ENCODE measurements at regions not wholly inside any gene's neighbourhood (a gene's known extent, or its start where the extent isn't known, plus 50 kb on each side); places are given as distances from the start of the nearest gene placed in this dataset.

GRCh38 chr3:31008994-31009393 lies 114.5 kb upstream of the GADL1 start:
- no peak for DNase-seq

GRCh38 chr3:31009881-31010280 lies 115.4 kb upstream of the GADL1 start:
- DNase-seq, result peak; percentile 19

DNA sequence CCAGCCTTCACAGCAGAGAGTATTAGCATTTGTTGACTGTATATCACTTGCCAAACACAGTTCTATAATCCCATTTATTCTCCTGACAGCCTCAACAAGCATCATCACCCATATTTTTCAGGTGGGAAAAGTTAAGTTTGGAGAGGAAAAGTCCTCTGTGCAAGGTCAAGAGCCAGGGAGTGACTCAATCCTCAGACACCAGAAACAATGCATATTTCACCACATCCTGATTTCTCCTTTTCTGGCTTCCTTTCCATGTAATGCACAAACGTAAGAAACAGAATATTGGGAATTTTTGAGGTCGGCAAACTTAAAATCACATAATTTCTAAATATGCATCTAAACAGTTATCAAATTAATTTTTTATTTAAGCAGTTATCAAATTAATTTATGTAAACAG lies 116.0 kb upstream of the GADL1 start:
- no peak for DNase-seq

GRCh38 chr3:31011380-31011779 lies 116.9 kb upstream of the GADL1 start:
- no peak for DNase-seq

- DNase-seq, result no peak
Observed at GRCh38 chr3:31013090-31013489, 118.6 kb upstream of the GADL1 start.

GRCh38 chr3:31013843-31014242 lies 119.4 kb upstream of the GADL1 start:
- no peak for DNase-seq

DNA sequence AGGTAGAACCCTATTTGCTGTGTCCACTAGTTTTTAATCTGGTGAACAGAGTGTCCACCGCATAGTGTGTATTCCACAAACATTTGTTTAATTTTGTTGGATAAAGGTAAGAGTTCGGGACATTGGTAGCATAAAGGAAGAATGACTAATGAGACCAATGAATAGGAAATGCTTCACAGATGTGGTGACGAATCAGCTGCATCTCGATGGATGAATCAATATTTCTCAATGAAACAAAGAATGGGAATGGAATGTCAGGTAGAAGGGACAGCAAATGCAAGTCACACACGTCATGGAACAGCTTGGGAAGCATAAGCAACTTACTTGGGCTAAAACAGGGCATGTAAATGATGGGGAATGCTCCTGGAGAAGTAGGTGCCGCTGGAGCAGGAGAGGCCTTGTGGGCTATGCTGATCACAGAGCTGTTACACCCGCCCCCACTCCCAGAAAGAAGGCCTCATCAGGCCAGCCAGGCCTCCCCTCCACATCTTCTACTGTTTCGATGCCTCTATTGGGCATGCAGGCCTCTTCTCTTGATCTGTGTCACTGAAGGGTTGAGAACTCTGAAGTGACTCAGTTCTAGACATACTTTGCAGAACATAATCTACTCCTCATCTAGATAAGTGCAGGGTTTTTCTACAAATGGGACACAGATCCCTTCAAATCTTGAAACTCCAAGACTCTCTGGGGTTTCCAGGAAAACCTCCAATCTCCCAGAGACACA lies 120.0 kb upstream of the GADL1 start:
- DNase-seq, result no peak

DNA sequence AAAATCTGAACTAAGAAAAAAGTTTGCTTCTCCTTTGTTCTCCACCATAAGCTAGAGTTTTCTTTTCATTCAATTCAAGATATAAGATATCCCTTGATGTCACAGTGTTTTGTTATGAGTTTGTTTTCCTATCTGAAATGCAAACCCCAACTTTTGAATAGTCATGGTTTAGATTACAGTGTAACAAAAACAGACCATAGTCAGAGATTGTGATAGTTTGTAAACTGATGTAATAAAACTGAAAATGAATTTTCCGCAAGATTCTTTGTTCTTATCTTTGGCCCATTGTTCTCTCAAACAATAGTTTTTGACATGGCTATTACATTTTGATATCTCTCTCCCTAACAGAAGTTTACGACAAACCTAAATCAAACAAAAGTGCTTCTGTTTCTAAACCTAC lies 121.7 kb upstream of the GADL1 start:
- DNase-seq, result no peak

- peak; percentile 64 for DNase-seq
Observed at GRCh38 chr3:31022716-31023115, 128.3 kb upstream of the GADL1 start.

DNA sequence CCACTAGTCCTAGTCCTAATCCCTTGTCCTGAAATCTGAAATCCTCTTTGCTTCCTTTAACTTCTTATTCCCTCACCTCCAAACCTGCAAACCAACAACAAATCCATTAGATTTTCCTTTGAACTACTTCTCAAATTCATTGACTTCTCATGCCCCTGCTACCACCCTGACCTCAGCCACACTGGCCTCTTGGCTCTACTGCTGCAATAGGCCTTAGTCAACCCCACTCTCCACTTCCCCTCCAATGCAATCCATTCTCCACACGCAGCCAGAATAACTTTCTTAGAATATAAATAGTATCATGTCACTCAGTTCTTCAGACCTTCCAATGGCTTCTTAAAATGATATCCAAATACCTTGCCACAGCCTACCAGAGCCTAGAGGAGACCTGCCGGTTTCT lies 131.1 kb upstream of the GADL1 start:
- DNase-seq, result no peak

DNA sequence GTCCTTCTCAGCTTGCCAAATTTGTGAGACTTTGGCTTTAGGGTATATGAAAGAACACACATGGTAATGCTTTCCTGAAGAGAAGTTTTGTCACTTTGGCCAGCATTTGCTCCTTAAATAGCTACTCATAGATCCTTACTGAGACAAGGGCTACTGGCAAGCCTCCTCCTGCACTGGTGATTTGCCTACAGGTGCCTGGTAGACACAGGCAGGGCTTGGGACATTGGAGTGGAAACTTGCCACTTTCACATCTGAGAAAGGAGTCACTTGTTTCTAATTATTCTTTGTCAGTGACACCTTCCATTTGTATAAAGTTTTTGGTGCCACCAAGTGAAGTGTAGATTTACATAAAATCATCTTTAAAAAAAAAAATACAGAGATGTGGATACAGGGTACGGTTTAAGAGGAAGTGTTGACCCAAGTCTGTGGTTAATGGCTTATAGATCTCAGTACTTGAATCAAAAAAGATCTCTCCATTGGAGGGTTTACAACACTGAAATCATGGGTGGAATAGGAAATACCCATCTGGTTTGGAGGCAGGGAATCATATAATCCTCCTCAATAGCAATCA lies 132.8 kb upstream of the GADL1 start:
- DNase-seq, result no peak

DNA sequence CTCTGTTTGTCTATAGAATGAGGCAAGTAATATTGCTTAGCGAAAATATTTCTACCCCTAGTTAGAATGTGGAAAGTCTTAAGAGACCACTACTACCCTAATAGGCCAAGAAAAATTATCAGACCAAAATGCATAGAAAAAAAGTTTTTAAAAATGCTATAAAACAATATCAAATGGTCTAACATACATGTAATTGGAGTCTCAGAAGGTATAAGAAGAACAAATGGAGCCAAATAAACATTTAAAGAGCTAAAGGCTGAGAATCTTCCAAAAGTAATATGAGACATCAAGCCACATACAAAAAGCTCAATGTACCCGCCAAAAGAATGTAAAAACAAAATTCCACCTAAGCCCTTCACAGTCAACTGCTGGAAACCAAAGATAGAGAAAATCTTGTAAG lies 133.5 kb upstream of the GADL1 start:
- no peak for DNase-seq

DNA sequence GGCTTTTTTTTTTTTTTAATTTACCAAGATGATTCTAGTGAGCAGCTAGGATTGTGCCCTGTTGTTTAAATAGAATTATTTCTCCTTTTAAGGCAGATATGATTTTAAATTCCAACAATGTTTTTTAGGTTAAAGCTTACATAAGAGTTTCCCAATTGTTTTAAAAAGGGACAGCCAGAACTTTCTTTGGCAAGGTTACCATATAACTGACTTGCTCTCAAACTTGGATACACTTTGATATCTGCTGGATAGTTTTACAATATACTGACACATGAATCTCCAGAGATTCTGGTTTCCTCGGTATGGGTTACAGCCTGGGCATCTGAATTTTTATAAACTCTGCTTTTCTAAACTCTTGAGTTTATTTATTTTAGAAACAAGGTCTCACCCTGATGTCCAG lies 134.3 kb upstream of the GADL1 start:
- no peak for DNase-seq

GRCh38 chr3:31029706-31030105 lies 135.2 kb upstream of the GADL1 start:
- DNase-seq, result no peak

- no peak for DNase-seq
Observed at GRCh38 chr3:31035681-31036080, 141.2 kb upstream of the GADL1 start.

DNA sequence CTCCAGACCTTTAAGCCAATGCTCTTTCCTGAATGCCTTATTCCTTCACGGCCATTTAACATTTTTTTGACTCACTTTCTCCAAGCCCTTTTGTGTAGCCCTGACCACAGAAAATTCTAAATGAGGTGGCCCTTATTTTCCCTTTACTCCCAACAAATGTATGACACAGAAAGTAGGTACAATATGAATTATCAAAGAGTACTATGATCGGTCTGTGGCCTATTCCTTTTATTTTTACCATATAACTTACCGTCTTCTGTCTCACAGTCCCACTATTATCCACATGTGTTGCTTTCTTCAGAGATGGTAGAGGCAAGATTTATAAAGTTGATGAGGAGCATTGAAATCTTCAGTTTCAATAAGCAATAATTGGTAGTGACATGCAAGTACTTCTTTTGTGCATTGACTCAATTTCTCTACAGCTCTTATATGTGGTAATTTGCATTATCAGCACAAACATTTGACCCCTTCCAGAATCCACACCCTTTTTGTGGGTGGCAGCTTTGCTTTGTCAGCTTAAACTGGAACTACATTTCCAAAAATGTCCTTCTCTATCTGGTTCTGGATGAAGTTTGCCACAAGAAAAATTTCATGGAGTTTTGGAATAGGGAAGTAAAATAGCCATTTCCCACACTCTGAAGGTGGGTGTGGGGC lies 143.8 kb upstream of the GADL1 start:
- no peak for DNase-seq

DNA sequence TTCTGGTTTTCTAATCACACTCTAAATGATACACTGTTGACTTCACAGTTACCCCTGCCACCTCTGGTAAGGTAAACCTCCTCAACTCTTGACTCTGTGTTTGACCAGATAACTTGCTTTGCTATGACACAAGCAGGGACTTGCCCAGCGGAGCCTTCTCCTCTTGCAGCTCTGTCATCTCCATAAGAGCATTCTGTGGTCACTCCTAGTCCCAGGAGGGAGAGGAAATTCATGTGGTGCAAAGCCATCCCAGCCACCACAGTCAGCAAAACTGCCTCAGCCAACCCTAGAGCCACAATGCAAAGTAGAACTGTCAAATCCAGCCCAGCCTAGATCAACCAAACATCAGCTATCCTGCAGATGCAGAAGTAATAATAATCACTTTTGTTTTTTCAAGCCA lies 144.7 kb upstream of the GADL1 start:
- DNase-seq, result no peak

GRCh38 chr3:31041161-31041978 lies 146.9 kb upstream of the GADL1 start:
- DNase-seq, result no peak

GRCh38 chr3:31043184-31043819 lies 148.8 kb upstream of the GADL1 start:
- no peak for DNase-seq

DNA sequence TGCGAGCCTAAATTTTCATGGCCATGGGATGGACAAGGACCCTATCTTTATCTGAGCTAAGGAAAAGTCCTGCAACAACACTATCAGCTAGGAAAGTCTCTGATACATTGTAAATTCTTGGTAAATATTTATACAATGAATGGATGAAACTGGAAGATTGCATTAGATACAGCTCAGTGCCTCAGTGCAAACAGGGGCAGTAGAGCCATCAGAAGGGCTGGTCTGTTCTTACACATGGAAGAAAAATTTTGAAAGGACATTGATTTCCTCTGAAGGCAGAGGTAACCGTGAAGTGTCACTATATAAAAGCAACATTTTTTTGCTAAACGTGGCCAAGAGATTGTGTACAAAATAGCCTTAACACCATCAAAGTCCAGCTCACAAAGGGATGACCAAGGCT lies 153.2 kb upstream of the GADL1 start:
- DNase-seq, result no peak

DNA sequence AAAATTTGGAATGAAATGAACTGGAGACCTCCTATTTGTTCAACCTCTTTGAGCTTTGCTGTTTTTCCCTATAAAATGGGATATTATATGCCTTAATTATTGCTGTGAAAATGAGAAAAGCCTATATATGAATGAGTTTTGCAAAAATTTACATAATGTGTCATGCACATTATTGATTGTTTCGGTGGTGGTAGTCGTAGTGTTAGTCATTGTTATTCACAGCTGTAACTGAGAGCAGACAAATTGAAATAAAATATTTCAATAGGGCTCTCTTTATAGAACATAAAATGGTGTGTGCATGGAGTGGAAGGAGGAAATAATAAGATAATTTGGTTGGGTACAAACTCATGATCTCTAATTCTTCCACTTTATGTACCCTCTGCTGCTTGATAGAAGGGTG lies 153.7 kb upstream of the GADL1 start:
- DNase-seq, result no peak

DNA sequence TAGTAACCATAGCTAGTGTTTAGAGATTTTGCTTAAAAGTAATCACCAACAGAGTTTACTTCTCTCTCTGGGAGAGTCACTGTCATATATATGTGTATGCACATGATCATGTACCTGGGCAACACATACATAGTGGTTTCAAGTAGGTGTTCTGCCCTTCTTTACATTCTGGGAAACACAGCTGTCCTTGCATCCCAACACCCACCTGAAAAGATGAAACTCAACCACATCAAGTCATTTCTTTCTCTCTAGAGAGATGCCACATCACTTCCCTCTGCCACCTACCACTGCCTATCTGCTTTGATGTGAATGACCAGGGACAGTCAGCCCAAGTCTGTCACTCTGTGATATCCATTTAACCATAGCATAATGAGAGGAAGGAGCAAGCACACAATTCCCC lies 155.8 kb upstream of the GADL1 start:
- DNase-seq, result no peak

DNA sequence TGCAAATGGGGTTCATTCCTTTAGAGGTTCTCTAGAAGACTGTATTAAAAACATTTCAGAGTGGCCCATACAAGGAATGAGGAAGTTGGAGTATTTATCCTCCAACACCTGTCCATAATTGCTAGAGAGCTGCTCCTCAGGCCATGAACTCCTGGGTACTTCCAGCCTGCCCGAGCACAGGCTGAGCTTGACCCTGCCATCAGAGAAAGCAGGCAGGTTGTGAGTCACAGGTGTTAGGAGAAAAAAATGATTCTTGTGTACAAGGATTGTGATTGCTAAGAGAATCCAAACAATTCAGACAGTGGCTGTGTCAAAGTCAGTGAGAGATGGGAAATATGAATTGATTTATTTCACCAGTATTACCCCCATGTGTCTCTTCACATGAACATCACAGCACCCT lies 156.8 kb upstream of the GADL1 start:
- DNase-seq, result no peak
